HFF-Myc (cell line): ENCODE measurements at regions not wholly inside any gene's neighbourhood (a gene's known extent, or its start where the extent isn't known, plus 50 kb on each side); places are given as distances from the start of the nearest gene placed in this dataset.

Experiments used
- DNase-seq: peaks from one replicate; pipeline ENCODE4 v3.0.0-alpha.2; 2011; ENCODE audit warnings: low read depth; ENCODE audit errors: extremely low read depth
- H3K4me3 ChIP-seq: replicated peaks from 2 replicates; pipeline ENCODE4 v1.5.1; 2011; ENCODE audit warnings: low read depth, mild to moderate bottlenecking, control low read depth, low read length
- TF ChIP-seq, protein P1 (sequence below): IDR thresholded peaks from 2 replicates; pipeline ENCODE4 v1.5.1; 2012; ENCODE audit warnings: mild to moderate bottlenecking, low read depth, low read length, control low read depth; ENCODE audit errors: missing control alignments

DNA sequence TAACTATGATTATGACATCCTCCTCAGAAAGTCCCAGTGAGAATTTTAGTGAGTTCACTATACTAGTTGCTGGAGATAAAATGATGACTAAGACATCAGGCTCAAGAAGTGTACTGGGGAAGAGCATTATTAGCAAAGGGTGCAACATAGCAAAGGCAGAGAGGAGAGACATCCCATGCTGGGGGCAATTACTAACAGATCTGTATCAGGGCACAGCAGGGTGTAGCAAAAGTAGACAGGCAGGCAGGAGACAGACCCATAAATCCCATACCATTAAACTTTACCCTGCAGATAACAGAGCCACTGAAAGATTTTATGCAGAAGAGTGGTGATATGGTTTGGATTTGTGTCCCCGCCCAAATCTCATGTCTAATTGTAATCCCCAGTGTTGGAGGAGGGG lies 161.7 kb downstream of the SP3 start:
- DNase-seq = no peak

DNA sequence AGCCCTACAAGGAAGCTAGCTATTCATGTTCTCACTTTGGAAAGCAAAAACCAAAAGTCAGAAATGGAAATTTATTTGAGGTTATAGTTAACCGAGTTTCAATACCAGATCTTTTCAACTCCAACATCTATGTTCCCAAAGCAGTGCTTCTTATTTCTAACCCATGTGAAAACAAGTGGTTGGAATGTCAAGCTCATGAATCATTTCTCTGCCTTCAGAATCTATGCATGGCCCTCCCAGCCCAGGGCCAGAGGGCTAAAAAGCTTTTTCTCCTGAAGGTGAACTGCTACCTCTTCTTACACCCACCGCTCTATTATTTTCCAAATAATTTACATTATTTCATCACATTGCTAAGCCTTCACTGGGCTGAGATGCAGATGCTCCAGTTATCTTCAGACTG lies 158.4 kb downstream of the SP3 start:
- no peak overlapping the region for H3K4me3 ChIP-seq
- no peak for DNase-seq
- TF ChIP-seq, protein P1, sequence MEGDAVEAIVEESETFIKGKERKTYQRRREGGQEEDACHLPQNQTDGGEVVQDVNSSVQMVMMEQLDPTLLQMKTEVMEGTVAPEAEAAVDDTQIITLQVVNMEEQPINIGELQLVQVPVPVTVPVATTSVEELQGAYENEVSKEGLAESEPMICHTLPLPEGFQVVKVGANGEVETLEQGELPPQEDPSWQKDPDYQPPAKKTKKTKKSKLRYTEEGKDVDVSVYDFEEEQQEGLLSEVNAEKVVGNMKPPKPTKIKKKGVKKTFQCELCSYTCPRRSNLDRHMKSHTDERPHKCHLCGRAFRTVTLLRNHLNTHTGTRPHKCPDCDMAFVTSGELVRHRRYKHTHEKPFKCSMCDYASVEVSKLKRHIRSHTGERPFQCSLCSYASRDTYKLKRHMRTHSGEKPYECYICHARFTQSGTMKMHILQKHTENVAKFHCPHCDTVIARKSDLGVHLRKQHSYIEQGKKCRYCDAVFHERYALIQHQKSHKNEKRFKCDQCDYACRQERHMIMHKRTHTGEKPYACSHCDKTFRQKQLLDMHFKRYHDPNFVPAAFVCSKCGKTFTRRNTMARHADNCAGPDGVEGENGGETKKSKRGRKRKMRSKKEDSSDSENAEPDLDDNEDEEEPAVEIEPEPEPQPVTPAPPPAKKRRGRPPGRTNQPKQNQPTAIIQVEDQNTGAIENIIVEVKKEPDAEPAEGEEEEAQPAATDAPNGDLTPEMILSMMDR = no peak

More for the DNA sequence above, 161.7 kb downstream of the SP3 start:
- H3K4me3 ChIP-seq = no peak overlapping the region
- TF ChIP-seq, protein P1 = no peak

DNA sequence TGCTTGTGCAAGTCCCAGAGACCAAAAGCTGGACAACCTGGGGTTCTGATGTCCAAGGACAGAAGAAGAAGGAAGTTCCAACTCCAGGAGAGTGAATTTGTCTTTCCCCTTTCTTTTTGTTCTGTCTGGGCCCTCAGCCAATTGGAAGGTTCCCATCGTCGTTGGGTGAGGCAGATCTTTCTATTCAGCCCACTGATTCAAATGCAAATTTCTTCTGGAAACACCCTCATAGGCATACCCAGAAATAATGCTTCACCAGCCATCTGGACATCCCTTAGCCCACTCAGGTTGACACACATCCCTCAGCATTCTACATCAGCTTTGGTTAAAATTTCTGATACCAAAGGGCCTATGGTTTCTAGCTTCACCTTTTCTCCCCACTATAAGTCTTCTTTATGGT lies 156.5 kb downstream of the SP3 start:
- DNase-seq = no peak
- TF ChIP-seq, protein P1 = no peak
- H3K4me3 ChIP-seq = no peak overlapping the region

DNA sequence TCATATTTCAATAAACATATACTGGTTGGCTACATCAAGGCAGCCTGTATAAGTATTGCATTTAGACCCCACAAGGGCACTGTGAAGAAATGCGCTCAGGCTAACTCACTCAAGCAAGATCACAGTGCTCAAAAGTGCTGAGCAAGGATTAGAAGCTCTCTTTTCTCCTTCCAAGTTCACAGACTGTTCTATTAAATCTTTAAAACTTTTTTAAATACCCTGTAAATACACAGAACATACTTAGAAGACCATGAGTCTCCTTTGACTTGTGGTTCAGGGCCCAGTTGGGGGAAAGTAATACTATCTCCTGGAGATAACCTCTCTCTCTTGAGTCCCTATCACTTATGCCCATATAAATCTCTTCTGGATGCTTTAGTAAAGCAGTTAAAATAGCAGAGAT lies 152.9 kb downstream of the SP3 start:
- TF ChIP-seq, protein P1 = no peak
- no peak for DNase-seq
- no peak overlapping the region for H3K4me3 ChIP-seq

DNA sequence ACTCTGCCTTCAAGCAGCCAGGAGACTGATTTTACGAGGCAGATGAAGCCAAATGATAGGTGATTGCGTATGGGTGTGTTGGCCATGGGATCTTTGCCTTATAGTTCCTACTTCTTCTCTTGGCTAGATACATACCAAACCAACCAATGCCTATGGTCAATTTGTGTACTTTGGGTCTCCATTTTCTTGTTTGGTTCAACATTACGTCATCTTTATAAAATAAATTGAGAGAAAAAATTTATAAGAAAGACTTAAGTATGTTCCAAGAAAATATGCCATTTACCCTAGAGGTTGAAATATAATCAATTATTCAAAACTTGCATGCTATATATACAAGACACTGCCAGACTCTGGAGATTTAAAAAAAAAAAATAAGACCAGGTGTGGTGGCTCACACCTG lies 150.9 kb downstream of the SP3 start:
- H3K4me3 ChIP-seq = no peak overlapping the region

DNA sequence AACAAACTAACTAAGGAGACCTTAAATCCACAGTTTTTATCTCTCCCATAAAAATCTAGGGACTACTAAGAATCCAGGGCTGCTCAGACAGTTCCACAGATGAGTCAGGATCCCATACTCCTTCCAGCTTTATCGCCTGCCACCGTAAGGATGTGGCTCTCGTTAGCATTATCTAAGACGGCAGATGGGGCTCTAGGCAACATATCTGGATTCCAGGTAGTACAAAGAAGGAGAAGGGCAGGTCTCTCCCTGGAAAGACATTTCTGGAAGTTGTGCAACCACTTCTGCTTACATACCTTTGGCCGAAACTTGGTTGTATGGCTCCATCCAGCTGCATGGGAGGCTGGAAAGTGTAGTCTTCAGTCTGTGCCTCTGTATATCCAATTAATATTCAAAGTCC lies 149.4 kb downstream of the SP3 start:
- no peak overlapping the region for H3K4me3 ChIP-seq
- TF ChIP-seq, protein P1 = no peak
- no peak for DNase-seq

More for the DNA sequence above, 150.9 kb downstream of the SP3 start:
- no peak for DNase-seq
- TF ChIP-seq, protein P1 = no peak

DNA sequence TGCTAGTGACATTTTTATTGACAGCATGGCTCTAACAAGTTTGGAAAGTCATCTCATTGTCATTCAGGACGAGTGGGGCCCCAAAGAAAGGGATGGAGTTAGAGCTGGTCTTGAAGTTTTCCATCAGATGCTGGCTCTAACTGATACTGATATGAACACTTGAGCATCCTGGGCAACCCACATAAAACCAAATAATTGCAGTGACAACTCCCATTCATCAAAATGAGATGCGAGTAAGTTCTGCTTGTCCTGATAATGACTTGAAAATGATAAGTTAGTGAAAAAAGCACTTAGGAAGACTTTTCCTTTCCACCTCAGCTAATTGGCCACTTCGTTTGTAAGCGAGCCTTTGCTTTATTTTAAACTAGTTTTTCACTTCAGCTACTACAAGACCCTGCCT lies 147.6 kb downstream of the SP3 start:
- no peak for DNase-seq
- no peak overlapping the region for H3K4me3 ChIP-seq
- TF ChIP-seq, protein P1 = no peak
